Lung (tissue), 11 donors: ENCODE measurements at regions not wholly inside any gene's neighbourhood (a gene's known extent, or its start where the extent isn't known, plus 50 kb on each side); places are given as distances from the start of the nearest gene placed in this dataset.
A peak's percentile ranks its signal among the peaks of the same experiment; 100 is the strongest.

Experiments
- ATAC-seq: fragments of 200-7000 bp; cut with Tn5 transposase; one replicate; pipeline ENCODE4 v1.9.1; 2020; ENCODE audit warnings: moderate number of reproducible peaks; ENCODE audit not compliant: insufficient read depth, low FRiP score
- DNase-seq, 3 donors: peaks; one replicate each; pipeline ENCODE4 v3.0.0-alpha.2; 2013 to 2017
- H3K27ac ChIP-seq, 2 donors: one replicate each; pipeline ENCODE4 v1.5.1; 2013; ENCODE audit warnings: mild to moderate bottlenecking in 2 of 2, moderate library complexity in 2 of 2, control low read depth in 1 of 2, inconsistent platforms in 1 of 2, low read depth in 1 of 2, low read length in 1 of 2
- H3K27me3 ChIP-seq, 3 donors: one replicate each; pipeline ENCODE4 v1.5.1; 2013; ENCODE audit warnings: low read length in 2 of 3; ENCODE audit not compliant: control insufficient read depth in 3 of 3, insufficient read depth in 3 of 3
- H3K36me3 ChIP-seq, 4 donors: one replicate each; pipeline ENCODE4 v1.5.1; 2013; ENCODE audit warnings: low read length in 4 of 4, mild to moderate bottlenecking in 1 of 4, moderate library complexity in 1 of 4; ENCODE audit not compliant: control insufficient read depth in 4 of 4, insufficient read depth in 4 of 4
- H3K4me1 ChIP-seq, 5 donors: one replicate each; pipeline ENCODE4 v1.5.1; 2013; ENCODE audit warnings: low read length in 5 of 5, mild to moderate bottlenecking in 2 of 5, moderate library complexity in 1 of 5; ENCODE audit not compliant: control insufficient read depth in 5 of 5, insufficient read depth in 5 of 5
- H3K4me3 ChIP-seq: one replicate; pipeline ENCODE4 v1.5.1; 2013; ENCODE audit warnings: mild to moderate bottlenecking, control low read depth, moderate library complexity
- H3K9ac ChIP-seq, 2 donors: one replicate each; pipeline ENCODE4 v1.5.1; 2013; ENCODE audit warnings: low read length in 2 of 2, control low read depth in 1 of 2; ENCODE audit not compliant: insufficient read depth in 1 of 2
- H3K9me3 ChIP-seq, 4 donors: one replicate each; pipeline ENCODE4 v1.5.1; 2013; ENCODE audit warnings: low read length in 3 of 4, mild to moderate bottlenecking in 1 of 4, moderate library complexity in 1 of 4; ENCODE audit not compliant: control insufficient read depth in 4 of 4, insufficient read depth in 3 of 4
- CTCF ChIP-seq: IDR thresholded peaks from 2 replicates; pipeline ENCODE4 v1.5.1; 2012; ENCODE audit warnings: mild to moderate bottlenecking; ENCODE audit errors: control extremely low read depth, extremely low read depth
- WGBS, 2 donors: extraction: QIAGEN DNeasy Blood & Tissue Kit; methylation state at CpG; one replicate each; pipeline ENCODE4 v1.1.7; 2013; 5-methylcytosine and 5-hydroxymethylcytosine counted together
- donor health status: control.
- donor health status: control.
- donor health status: Bipolar disorder and iron deficiency.
- donor health status: healthy.
- donor health status: DM: yes; HTN: yes; CAD: no.

GRCh38 chr14:37874429-37875109 lies 279.1 kb downstream of the TTC6 start:
- WGBS, 2 donors, result 32 to 44% methylated on average over 15 of the region's 15 CpGs
- Histone ChIP-seq H3K27me3 (no peaks in the 10 kb centered on the region), H3K4me1 (peaks cover 0 to 2% (median 0%) of the 10 kb centered on the region in 5 donors), H3K36me3 (no peaks in the 10 kb centered on the region), H3K9ac (no peak overlapping the region), H3K4me3 (no peak overlapping the region), H3K27ac (no peak overlapping the region), H3K9me3 (no peaks in the 10 kb centered on the region)
- TF ChIP-seq CTCF, result peak; percentile 68
- peak; percentile 92 for ATAC-seq
- peak; percentile 85 to 90 (median 85) for DNase-seq

- 89 to 98% methylated on average over 1 of the region's 1 CpG for WGBS, 2 donors
- no peaks in the 10 kb centered on the region for H3K36me3 ChIP-seq
- no peak overlapping the region for H3K4me3 ChIP-seq
- DNase-seq, result no peak
- H3K27ac ChIP-seq, result no peak overlapping the region
- H3K4me1 ChIP-seq, result peaks cover 0 to 10% (median 0%) of the 10 kb centered on the region in 5 donors
- no peak for ATAC-seq
- H3K9ac ChIP-seq, result no peak overlapping the region
- TF ChIP-seq CTCF, result no peak
- H3K9me3 ChIP-seq, result peaks cover 0 to 5% (median 0%) of the 10 kb centered on the region in 4 donors
- H3K27me3 ChIP-seq, result no peaks in the 10 kb centered on the region
Measured at GRCh38 chr14:37888234-37888633, 292.8 kb downstream of the TTC6 start.

GRCh38 chr14:37889087-37889486 lies 293.7 kb downstream of the TTC6 start:
- H3K9ac ChIP-seq, result no peak overlapping the region
- 50 to 67% methylated on average over 5 of the region's 5 CpGs for WGBS, 2 donors
- ATAC-seq, result no peak

More at GRCh38 chr14:37889087-37889486, 293.7 kb downstream of the TTC6 start:
- Histone ChIP-seq H3K27ac (no peak overlapping the region), H3K9me3 (peaks cover 0 to 5% (median 0%) of the 10 kb centered on the region in 4 donors), H3K36me3 (no peaks in the 10 kb centered on the region), H3K27me3 (no peaks in the 10 kb centered on the region), H3K4me3 (no peak overlapping the region), H3K4me1 (peaks cover 0 to 10% (median 0%) of the 10 kb centered on the region in 5 donors)
- TF ChIP-seq CTCF, result no peak
- peak in 2 of 3 donors; percentile 35 to 54 for DNase-seq
